Progenitor cell of endocrine pancreas (in vitro differentiated cells): ENCODE measurements at regions not wholly inside any gene's neighbourhood (a gene's known extent, or its start where the extent isn't known, plus 50 kb on each side); places are given as distances from the start of the nearest gene placed in this dataset.

Source experiments
- DNase-seq: peaks from one replicate; pipeline ENCODE4 v3.0.0; 2021; ENCODE audit warnings: low spot score; ENCODE audit not compliant: unreplicated experiment
- H3K27ac Mint-ChIP-seq: 2 replicates; pipeline ENCODE4 v1.8.0; 2021; ENCODE audit warnings: mild to moderate bottlenecking, moderate library complexity, mixed read lengths
- H3K27me3 Mint-ChIP-seq: 2 replicates; pipeline ENCODE4 v1.8.0; 2021; ENCODE audit warnings: mixed read lengths
- H3K36me3 Mint-ChIP-seq: 2 replicates; pipeline ENCODE4 v1.8.0; 2022; ENCODE audit warnings: mixed read lengths; ENCODE audit not compliant: insufficient read depth
- H3K4me1 Mint-ChIP-seq: 2 replicates; pipeline ENCODE4 v1.8.0; 2021; ENCODE audit warnings: low read depth, mixed read lengths
- H3K4me3 Mint-ChIP-seq: 2 replicates; pipeline ENCODE4 v1.8.0; 2021; ENCODE audit warnings: low read depth, mild to moderate bottlenecking, moderate library complexity, mixed read lengths
- H3K9me3 Mint-ChIP-seq: 2 replicates; pipeline ENCODE4 v1.8.0; 2021; ENCODE audit warnings: low read depth, mixed read lengths
- CTCF ChIP-seq: fragments of 200-600 bp; sonication (generic); IDR thresholded peaks from one replicate; pipeline ENCODE4 v1.5.0; 2021; ENCODE audit warnings: antibody characterized with exemption, mild to moderate bottlenecking; ENCODE audit not compliant: unreplicated experiment

- Mint-ChIP-seq H3K4me3 (no peak overlapping the region), H3K4me1 (peaks cover 3% of the 10 kb centered on the region)
- no peak for DNase-seq
Observed at GRCh38 chr7:46033592-46033991, 112.5 kb upstream of the IGFBP3 start.

DNA sequence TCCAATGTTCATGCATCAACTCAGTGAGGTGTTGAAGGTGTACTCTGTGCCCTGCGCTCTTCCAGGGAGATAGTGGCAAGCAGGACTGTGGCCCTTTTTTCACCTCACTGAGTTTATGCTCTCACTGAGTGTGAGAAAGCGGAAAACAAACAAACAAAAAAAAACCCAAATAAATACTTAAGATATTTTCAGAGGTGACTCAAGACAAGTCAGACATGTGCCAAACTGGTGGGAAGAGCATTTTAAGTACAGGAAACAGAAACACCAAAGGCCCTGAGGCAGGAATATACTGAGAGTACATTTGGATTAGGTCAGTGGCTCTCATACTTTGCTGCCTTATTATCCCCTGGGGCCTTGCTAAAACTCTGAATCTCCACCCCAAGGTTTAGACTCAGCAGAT, 111.9 kb upstream of the IGFBP3 start:
- Mint-ChIP-seq H3K36me3 (no peaks in the 10 kb centered on the region), H3K4me1 (peaks cover 3% of the 10 kb centered on the region), H3K4me3 (no peak overlapping the region), H3K27ac (no peak overlapping the region), H3K27me3 (no peaks in the 10 kb centered on the region), H3K9me3 (no peaks in the 10 kb centered on the region)
- TF ChIP-seq CTCF: no peak
- DNase-seq: no peak

More at GRCh38 chr7:46033592-46033991, 112.5 kb upstream of the IGFBP3 start:
- Mint-ChIP-seq H3K27ac (no peak overlapping the region), H3K36me3 (no peaks in the 10 kb centered on the region), H3K27me3 (no peaks in the 10 kb centered on the region), H3K9me3 (no peaks in the 10 kb centered on the region)
- no peak for TF ChIP-seq CTCF

GRCh38 chr7:46032353-46032752, 111.3 kb upstream of the IGFBP3 start:
- no peaks in the 10 kb centered on the region for H3K9me3 Mint-ChIP-seq
- H3K4me3 Mint-ChIP-seq: no peak overlapping the region
- no peak for TF ChIP-seq CTCF
- H3K36me3 Mint-ChIP-seq: no peaks in the 10 kb centered on the region
- H3K27me3 Mint-ChIP-seq: no peaks in the 10 kb centered on the region
- no peak overlapping the region for H3K27ac Mint-ChIP-seq
- peaks cover 3% of the 10 kb centered on the region for H3K4me1 Mint-ChIP-seq
- no peak for DNase-seq

GRCh38 chr7:46029111-46029704, 108.1 kb upstream of the IGFBP3 start:
- Mint-ChIP-seq H3K4me3 (no peak overlapping the region), H3K27ac (no peak overlapping the region), H3K27me3 (no peaks in the 10 kb centered on the region), H3K9me3 (no peaks in the 10 kb centered on the region), H3K4me1 (peaks cover 3% of the 10 kb centered on the region), H3K36me3 (no peaks in the 10 kb centered on the region)
- TF ChIP-seq CTCF: no peak
- DNase-seq: no peak

- peaks cover 3% of the 10 kb centered on the region for H3K4me1 Mint-ChIP-seq
- no peak for TF ChIP-seq CTCF
- H3K27ac Mint-ChIP-seq: no peak overlapping the region
- no peak overlapping the region for H3K4me3 Mint-ChIP-seq
- no peaks in the 10 kb centered on the region for H3K9me3 Mint-ChIP-seq
- no peaks in the 10 kb centered on the region for H3K27me3 Mint-ChIP-seq
- DNase-seq: no peak
- H3K36me3 Mint-ChIP-seq: no peaks in the 10 kb centered on the region
Observed at GRCh38 chr7:46028246-46028645, 107.2 kb upstream of the IGFBP3 start.
